Erythroblast (primary cell): ENCODE measurements at regions not wholly inside any gene's neighbourhood (a gene's known extent, or its start where the extent isn't known, plus 50 kb on each side); places are given as distances from the start of the nearest gene placed in this dataset.

Experiments used
- GATA1 ChIP-seq: IDR thresholded peaks from 2 replicates; pipeline ENCODE4 v1.6.1; 2011; ENCODE audit warnings: low read depth, mild to moderate bottlenecking, control low read depth, low read length, moderate library complexity
- POLR2A ChIP-seq: IDR thresholded peaks from 2 replicates; pipeline ENCODE4 v1.6.1; 2011; ENCODE audit warnings: mild to moderate bottlenecking, low read length

DNA sequence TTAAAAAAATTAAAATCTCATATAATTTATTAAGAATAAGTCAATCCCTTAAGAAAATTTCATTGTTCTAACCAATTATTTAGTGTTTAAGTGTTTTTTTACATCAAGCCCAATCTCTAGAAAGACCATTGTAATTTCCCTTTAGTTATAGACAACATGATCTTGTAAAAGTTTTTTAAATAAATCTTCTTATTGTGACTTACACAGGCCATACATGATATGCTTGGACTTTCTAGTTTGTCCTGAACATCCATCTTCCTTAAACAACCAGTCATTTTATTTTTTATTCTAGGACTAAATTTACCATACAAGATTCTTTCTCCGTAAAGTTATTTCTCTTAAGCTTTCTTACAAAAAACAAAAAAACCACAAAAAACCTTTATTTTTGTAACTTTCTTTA is 126.5 kb upstream of the MAST4 start:
- TF ChIP-seq POLR2A = no peak
- TF ChIP-seq GATA1 = no peak
